GM12875 (cell line): ENCODE measurements at regions not wholly inside any gene's neighbourhood (a gene's known extent, or its start where the extent isn't known, plus 50 kb on each side); places are given as distances from the start of the nearest gene placed in this dataset.
"Not testable (repeated sequence)": the region's sequence is repeated elsewhere in the genome, so short reads cannot be mapped to it uniquely, and the experiment has no call there.

ENCODE experiments used
- H3K4me3 ChIP-seq: one replicate; pipeline ENCODE4 v1.5.1; 2011; ENCODE audit warnings: low read depth, low read length, control low read depth
- TF ChIP-seq, protein P1 (sequence below): IDR thresholded peaks from 2 replicates; pipeline ENCODE4 v1.5.1; 2011; ENCODE audit warnings: low read depth, mild to moderate bottlenecking, control low read depth, inconsistent platforms, low read length, moderate library complexity, borderline replicate concordance; ENCODE audit not compliant: insufficient read depth

DNA sequence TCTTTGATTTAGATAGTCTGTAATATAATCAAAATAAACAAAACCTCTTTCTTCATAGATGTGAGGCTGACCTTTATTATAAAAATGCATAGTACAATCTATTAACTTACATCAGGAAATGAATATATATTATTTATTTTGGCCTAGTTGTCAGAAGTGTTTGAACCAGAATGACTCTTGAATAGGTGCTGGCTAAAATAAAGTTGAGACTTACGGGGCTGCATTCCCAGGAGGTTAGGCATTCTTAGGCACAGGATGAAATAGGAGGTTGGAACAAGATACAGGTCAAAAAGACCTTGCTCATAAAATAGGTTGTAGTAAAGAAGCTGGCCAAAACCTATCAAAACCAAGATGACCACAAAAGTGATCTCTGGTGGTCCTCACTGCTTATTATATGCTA is 1193.3 kb upstream of the IGFBP7 start:
- no peak overlapping the region for H3K4me3 ChIP-seq
- TF ChIP-seq, protein P1, sequence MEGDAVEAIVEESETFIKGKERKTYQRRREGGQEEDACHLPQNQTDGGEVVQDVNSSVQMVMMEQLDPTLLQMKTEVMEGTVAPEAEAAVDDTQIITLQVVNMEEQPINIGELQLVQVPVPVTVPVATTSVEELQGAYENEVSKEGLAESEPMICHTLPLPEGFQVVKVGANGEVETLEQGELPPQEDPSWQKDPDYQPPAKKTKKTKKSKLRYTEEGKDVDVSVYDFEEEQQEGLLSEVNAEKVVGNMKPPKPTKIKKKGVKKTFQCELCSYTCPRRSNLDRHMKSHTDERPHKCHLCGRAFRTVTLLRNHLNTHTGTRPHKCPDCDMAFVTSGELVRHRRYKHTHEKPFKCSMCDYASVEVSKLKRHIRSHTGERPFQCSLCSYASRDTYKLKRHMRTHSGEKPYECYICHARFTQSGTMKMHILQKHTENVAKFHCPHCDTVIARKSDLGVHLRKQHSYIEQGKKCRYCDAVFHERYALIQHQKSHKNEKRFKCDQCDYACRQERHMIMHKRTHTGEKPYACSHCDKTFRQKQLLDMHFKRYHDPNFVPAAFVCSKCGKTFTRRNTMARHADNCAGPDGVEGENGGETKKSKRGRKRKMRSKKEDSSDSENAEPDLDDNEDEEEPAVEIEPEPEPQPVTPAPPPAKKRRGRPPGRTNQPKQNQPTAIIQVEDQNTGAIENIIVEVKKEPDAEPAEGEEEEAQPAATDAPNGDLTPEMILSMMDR = no peak

DNA sequence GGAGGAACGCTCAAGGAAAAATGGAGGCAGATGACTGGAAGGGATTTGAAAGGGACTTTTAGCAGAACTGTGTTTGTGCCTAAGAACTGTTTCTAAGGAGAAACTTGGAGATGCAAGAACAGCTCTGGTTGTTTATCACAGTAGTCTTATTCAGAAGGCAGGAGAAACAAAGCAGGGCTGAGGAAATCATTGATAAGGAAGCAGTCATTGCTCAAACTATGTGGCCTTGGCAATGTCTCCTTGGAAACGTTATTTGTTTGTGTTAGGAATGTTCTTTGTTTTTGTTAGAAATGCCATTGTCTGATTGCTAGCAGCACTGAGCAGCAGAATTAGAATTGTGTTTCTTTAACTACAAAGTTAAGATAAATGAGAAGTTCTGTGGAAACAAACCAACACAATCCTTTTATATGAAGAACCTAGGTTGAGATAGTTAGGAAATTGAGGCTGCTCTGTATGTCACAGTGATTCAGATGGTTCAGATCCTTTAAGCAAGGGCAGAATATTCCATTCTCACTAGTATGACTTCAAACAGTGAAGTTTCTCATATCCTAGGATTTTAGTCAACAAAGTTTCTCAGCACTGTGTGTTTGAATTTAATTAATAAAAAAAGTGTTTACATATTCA is 1191.3 kb upstream of the IGFBP7 start:
- TF ChIP-seq, protein P1 = no peak
- no peak overlapping the region for H3K4me3 ChIP-seq

DNA sequence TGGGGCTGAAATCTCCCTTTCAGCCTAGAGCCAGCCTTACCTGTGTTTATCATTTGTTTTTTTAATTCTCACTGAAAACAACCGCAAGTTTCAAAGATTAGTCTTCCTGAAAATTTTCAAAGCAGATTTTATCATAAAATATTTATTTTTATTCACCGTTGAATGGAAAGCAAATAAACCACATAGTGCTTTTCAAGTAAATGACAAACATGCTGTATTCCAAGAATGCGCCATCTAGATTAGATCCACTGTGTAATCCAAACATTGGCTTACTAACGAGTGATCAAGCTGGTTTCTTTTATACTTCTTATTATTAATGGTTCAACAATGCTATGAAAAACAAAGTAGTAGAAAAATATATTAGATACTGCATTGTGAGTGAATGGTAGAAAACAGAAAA is 1176.2 kb upstream of the IGFBP7 start:
- TF ChIP-seq, protein P1 = no peak
- H3K4me3 ChIP-seq = no peak overlapping the region

DNA sequence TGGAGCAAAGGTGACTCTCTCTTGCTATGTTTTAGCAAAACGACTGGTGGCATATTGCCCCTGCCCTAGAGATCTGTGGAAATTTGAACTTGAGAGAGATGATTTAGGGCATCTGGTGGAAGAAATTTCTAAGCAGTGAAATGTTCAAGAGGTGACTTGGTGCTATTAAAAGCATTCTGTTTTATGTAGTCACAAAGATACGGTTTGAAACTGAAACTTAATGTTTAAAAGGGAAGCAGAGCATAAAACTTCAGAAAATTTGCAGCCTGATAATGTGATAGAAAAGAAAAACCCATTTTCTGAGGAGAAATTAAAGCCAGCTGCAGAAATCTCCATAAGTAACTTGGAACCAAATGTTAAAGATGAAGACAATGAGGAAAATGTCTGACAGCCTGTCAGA is 1170.7 kb upstream of the IGFBP7 start:
- H3K4me3 ChIP-seq = not testable (repeated sequence)

DNA sequence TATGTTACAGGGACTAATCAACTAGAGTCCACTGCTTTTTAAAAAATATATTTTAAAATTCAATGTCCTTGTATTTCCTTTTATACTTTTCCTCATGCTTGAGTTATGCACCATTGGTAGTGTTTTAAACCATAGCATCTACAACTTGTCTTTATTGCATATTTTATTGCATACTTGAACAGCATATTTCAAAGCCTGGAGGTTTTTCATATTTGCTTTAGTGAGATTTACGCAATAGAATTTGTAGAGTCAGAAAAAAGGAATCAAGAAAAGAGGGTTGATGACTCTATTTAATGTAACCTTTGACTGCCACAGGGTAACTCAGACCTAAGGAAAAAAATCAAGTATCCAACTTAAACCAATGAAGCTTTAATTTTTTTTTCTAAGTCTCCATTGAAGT is 1165.7 kb upstream of the IGFBP7 start:
- TF ChIP-seq, protein P1 = no peak
- H3K4me3 ChIP-seq = no peak overlapping the region

DNA sequence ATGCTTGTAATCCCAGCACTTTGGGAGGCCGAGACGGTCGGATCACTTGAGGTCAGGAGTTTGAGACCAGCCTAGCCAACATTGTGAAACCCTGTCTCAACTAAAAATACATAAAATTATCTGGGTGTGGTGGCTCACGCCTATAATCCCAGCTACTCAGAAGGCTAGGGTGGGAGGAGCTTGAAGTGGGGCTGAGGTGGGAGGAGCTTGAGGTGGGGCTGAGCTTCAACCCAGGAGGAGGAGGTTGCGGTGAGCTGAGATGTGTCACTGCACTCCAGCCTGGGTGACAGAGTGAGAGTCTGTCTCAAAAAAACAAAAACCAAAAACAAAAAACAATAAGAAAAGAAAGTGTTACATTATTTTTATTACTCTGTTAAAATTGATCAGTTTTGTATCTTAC is 1164.4 kb upstream of the IGFBP7 start:
- H3K4me3 ChIP-seq = no peak overlapping the region
- TF ChIP-seq, protein P1 = no peak

DNA sequence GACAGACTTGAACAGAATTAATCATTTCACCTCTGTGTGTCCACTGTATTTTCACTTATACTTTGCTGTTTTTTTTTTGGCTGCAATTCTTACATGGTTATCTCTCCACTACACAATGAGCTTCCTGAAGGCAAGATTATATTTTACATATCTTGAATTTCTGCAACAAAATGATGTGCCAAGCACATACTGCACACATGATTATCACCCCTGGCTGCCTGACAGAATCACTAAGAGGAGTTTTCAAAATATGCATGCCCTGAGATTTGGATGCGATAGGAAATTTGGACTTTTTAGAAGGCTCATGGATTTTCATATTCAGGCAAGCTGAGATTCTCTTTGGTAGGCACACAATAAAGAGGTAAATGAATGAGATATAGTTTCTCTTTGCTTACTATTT is 1162.1 kb upstream of the IGFBP7 start:
- TF ChIP-seq, protein P1 = no peak
- no peak overlapping the region for H3K4me3 ChIP-seq

DNA sequence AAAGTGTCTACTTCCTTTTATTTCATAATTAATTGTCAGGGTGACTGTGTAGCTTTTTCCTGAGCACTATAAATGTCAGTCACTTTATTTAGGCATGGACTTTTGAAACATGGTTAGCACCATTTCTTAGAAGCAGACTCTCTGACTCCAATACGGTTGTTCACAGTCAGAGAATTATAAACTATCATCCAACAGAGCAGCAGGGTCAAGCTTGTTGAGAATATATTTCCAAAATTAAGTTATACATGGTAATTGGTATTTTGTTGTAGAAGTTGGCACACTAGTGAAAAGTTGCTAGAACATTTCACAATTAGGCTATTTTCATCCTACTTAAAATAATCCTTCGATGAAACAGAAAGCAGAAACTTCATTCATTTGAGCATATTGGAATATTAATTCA is 1155.5 kb upstream of the IGFBP7 start:
- TF ChIP-seq, protein P1 = no peak
- H3K4me3 ChIP-seq = no peak overlapping the region
